ENCODE measurements at regions not wholly inside any gene's neighbourhood (a gene's known extent, or its start where the extent isn't known, plus 50 kb on each side); places are given as distances from the start of the nearest gene placed in this dataset.

- H3K79me2 ChIP-seq, result no peaks in the 10 kb centered on the region
- no peak overlapping the region for H3K9ac ChIP-seq
- no peak overlapping the region for H3K4me3 ChIP-seq (ENCODE audit: low read depth, low read length)
- no peak for TF ChIP-seq CTCF (IDR thresholded peaks at IDR 0.05)
- H3K9me3 ChIP-seq (ENCODE audit: control insufficient read depth, low read length), result no peaks in the 10 kb centered on the region
- no peaks in the 10 kb centered on the region for H3K27me3 ChIP-seq (ENCODE audit: control insufficient read depth, insufficient read depth, low read length)
- H2AFZ ChIP-seq, result no peak overlapping the region
- H3K27ac ChIP-seq, result no peak overlapping the region
- no peaks in the 10 kb centered on the region for H3K4me1 ChIP-seq
- H3K36me3 ChIP-seq (ENCODE audit: control insufficient read depth, insufficient read depth, low read length), result no peaks in the 10 kb centered on the region
- no peak overlapping the region for H3K4me2 ChIP-seq (ENCODE audit: low read length)
These were observed 521.1 kb downstream of the TFAP2B start for GRCh38 chr6:51339728-51340127.

- H3K9ac ChIP-seq, result no peak overlapping the region
- H3K9me3 ChIP-seq (ENCODE audit: control insufficient read depth, low read length), result no peaks in the 10 kb centered on the region
- no peaks in the 10 kb centered on the region for H3K4me1 ChIP-seq
- no peak overlapping the region for H3K4me2 ChIP-seq (ENCODE audit: low read length)
- TF ChIP-seq CTCF (IDR thresholded peaks at IDR 0.05), result no peak
- no peak overlapping the region for H3K4me3 ChIP-seq (ENCODE audit: low read depth, low read length)
- no peak overlapping the region for H2AFZ ChIP-seq
- H3K27ac ChIP-seq, result no peak overlapping the region
- no peaks in the 10 kb centered on the region for H3K36me3 ChIP-seq (ENCODE audit: control insufficient read depth, insufficient read depth, low read length)
- H3K27me3 ChIP-seq (ENCODE audit: control insufficient read depth, insufficient read depth, low read length), result no peaks in the 10 kb centered on the region
- H3K79me2 ChIP-seq, result no peaks in the 10 kb centered on the region
These were observed 523.7 kb downstream of the TFAP2B start for GRCh38 chr6:51342393-51342792.

- Histone ChIP-seq H3K27me3 (ENCODE audit: control insufficient read depth, insufficient read depth, low read length) (no peaks in the 10 kb centered on the region), H3K27ac (no peak overlapping the region), H3K9me3 (ENCODE audit: control insufficient read depth, low read length) (no peaks in the 10 kb centered on the region), H3K4me1 (no peaks in the 10 kb centered on the region), H3K79me2 (no peaks in the 10 kb centered on the region), H3K9ac (no peak overlapping the region), H3K4me3 (ENCODE audit: low read depth, low read length) (no peak overlapping the region), H2AFZ (no peak overlapping the region), H3K4me2 (ENCODE audit: low read length) (no peak overlapping the region), H3K36me3 (ENCODE audit: control insufficient read depth, insufficient read depth, low read length) (no peaks in the 10 kb centered on the region)
- no peak for TF ChIP-seq CTCF (IDR thresholded peaks at IDR 0.05)
These were observed 531.2 kb downstream of the TFAP2B start for GRCh38 chr6:51349857-51350256.

- no peak for TF ChIP-seq CTCF (IDR thresholded peaks at IDR 0.05)
- H3K4me3 ChIP-seq (ENCODE audit: low read depth, low read length), result no peak overlapping the region
- no peak overlapping the region for H3K27ac ChIP-seq
- H3K36me3 ChIP-seq (ENCODE audit: control insufficient read depth, insufficient read depth, low read length), result no peaks in the 10 kb centered on the region
- no peaks in the 10 kb centered on the region for H3K4me1 ChIP-seq
- no peaks in the 10 kb centered on the region for H3K9me3 ChIP-seq (ENCODE audit: control insufficient read depth, low read length)
- H2AFZ ChIP-seq, result no peak overlapping the region
- no peaks in the 10 kb centered on the region for H3K27me3 ChIP-seq (ENCODE audit: control insufficient read depth, insufficient read depth, low read length)
- H3K9ac ChIP-seq, result no peak overlapping the region
- no peaks in the 10 kb centered on the region for H3K79me2 ChIP-seq
- H3K4me2 ChIP-seq (ENCODE audit: low read length), result no peak overlapping the region
These were observed 531.7 kb downstream of the TFAP2B start for GRCh38 chr6:51350308-51350904.

GRCh38 chr6:51352506-51353029 is 533.9 kb downstream of the TFAP2B start:
- Histone ChIP-seq H3K4me3 (ENCODE audit: low read depth, low read length) (no peak overlapping the region), H3K27ac (no peak overlapping the region), H3K79me2 (no peaks in the 10 kb centered on the region), H2AFZ (no peak overlapping the region), H3K4me1 (no peaks in the 10 kb centered on the region), H3K4me2 (ENCODE audit: low read length) (no peak overlapping the region), H3K9me3 (ENCODE audit: control insufficient read depth, low read length) (no peaks in the 10 kb centered on the region), H3K9ac (no peak overlapping the region), H3K27me3 (ENCODE audit: control insufficient read depth, insufficient read depth, low read length) (no peaks in the 10 kb centered on the region), H3K36me3 (ENCODE audit: control insufficient read depth, insufficient read depth, low read length) (no peaks in the 10 kb centered on the region)
- TF ChIP-seq CTCF (IDR thresholded peaks at IDR 0.05), result no peak

Data from parathyroid adenoma (tissue), 2 donors.